Cardiac fibroblast (primary cell): ENCODE measurements at regions not wholly inside any gene's neighbourhood (a gene's known extent, or its start where the extent isn't known, plus 50 kb on each side); places are given as distances from the start of the nearest gene placed in this dataset.

Experiments
- DNase-seq, 2 donors: peaks; one replicate each; pipeline versions ENCODE4 v3.0.0 to v3.0.0-alpha.2; 2010; ENCODE audit warnings: low read depth in 2 of 2
- H3K4me3 ChIP-seq, 2 donors: replicated peaks in 1 of 2; 1 replicate in 1 of 2; 2 replicates in 1 of 2; pipeline ENCODE4 v1.5.1; 2011; ENCODE audit warnings: low read depth in 2 of 2, low read length in 2 of 2, mild to moderate bottlenecking in 2 of 2, moderate library complexity in 1 of 2
- CTCF ChIP-seq: IDR thresholded peaks from one replicate; pipeline ENCODE4 v1.5.1; 2011; ENCODE audit warnings: low read depth, mild to moderate bottlenecking, low read length, inconsistent platforms

- no peak for TF ChIP-seq CTCF
- DNase-seq: no peak
- H3K4me3 ChIP-seq: no peak overlapping the region
These were observed 290.3 kb downstream of the UBE3D start for GRCh38 chr6:82775361-82775760.

GRCh38 chr6:82775981-82776380 is 289.7 kb downstream of the UBE3D start:
- H3K4me3 ChIP-seq: no peak overlapping the region
- TF ChIP-seq CTCF: no peak
- no peak for DNase-seq

- no peak for DNase-seq
- no peak for TF ChIP-seq CTCF
- H3K4me3 ChIP-seq: no peak overlapping the region
These were observed 286.6 kb downstream of the UBE3D start for GRCh38 chr6:82779041-82779440.

GRCh38 chr6:82780334-82780733 is 285.3 kb downstream of the UBE3D start:
- no peak for DNase-seq
- no peak overlapping the region for H3K4me3 ChIP-seq
- no peak for TF ChIP-seq CTCF

GRCh38 chr6:82781620-82782204 is 283.9 kb downstream of the UBE3D start:
- no peak overlapping the region for H3K4me3 ChIP-seq
- no peak for DNase-seq
- no peak for TF ChIP-seq CTCF

- no peak overlapping the region for H3K4me3 ChIP-seq
- TF ChIP-seq CTCF: no peak
- no peak for DNase-seq
These were observed 281.9 kb downstream of the UBE3D start for GRCh38 chr6:82783587-82784236.

GRCh38 chr6:82785206-82785605 is 280.4 kb downstream of the UBE3D start:
- TF ChIP-seq CTCF: no peak
- DNase-seq: no peak
- H3K4me3 ChIP-seq: no peak overlapping the region
